Midbrain (tissue), 1 donor: ENCODE measurements at regions not wholly inside any gene's neighbourhood (a gene's known extent, or its start where the extent isn't known, plus 50 kb on each side); places are given as distances from the start of the nearest gene placed in this dataset.
"Not testable (repeated sequence)": the region's sequence is repeated elsewhere in the genome, so short reads cannot be mapped to it uniquely, and the experiment has no call there.

Experiments
- DNase-seq: peaks from one replicate; lab custom pipeline; 2025; lab: John Stamatoyannopoulos, UW

DNA sequence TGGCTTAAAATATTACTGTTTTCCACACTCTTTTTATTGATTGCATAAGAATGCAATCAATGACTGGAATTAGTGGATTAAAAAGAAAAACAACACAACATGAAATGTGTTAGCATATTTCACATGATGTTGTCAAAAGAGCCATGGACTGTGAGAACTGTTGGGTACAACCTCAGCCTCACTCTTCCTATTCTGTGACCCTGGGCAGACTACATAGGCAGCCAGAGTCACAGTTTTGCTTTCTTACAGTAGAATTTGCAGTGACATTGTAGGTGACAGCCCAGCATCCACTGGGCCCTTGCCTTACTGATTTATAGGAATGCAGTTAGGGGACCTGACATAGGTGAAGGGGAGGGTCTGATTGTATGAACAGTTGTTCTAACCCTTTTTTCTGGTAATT lies 471.4 kb upstream of the SLC35B3 start:
- DNase-seq: no peak

GRCh38 chr6:8905757-8906156 lies 470.4 kb upstream of the SLC35B3 start:
- DNase-seq: no peak

DNA sequence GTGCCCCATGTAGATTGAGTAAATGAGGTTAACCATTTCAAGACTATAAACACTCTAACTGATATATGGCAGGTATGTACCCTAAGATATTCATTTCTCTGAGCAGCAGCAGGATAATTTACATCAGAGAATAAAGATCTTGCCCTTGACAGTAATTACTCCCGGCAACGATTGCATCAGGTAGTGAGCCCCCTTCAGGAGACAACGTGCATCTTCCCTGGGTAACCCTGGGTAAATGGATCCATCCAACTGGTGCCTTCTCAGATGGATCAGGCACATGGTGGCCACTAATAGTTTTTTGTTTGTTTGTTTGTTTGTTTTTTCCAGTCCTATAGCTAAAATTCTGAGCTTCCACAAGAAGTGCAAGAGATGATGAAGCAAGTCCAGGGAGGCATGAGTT lies 469.4 kb upstream of the SLC35B3 start:
- DNase-seq: no peak

- no peak for DNase-seq
These were observed 464.7 kb upstream of the SLC35B3 start for GRCh38 chr6:8900056-8900455.

DNA sequence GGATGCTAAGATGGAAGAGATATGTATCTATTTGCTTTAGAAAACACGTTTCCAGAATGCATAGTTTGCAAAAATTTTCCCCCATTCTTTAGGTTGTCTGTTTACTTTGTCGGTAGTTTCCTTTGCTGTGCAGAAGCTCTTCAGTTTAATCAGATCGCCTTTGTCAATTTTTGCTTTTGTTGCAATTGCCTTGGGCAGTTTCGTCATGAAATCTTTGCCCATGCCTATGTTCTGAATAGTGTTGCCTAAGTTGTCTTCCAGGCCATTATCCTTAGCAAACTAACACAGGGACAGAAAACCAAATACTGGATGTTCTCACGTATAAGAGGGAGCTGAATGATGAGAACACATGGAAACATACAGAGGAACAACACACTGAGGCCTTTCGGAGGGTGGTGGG lies 454.2 kb upstream of the SLC35B3 start:
- DNase-seq: no peak

DNA sequence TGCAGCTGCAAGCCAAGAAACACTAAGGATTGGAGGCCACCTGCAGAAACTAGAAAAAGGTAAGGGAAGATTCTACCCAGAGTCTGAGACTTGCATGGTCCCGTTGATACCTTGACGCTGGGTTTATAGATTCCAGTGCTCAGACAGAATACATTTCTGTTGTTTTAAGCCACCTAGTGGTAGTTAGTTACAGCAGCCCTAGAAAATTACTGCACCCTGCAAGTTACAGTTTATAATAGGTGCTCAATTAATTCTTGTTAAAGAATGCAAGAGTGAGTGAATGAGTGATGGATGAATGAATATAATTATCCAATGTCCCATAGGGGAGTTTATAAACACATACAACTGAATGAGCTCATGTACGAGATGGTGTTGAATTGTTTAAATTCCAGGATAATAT lies 453.1 kb upstream of the SLC35B3 start:
- no peak for DNase-seq

GRCh38 chr6:8881663-8882062 lies 446.3 kb upstream of the SLC35B3 start:
- no peak for DNase-seq

DNA sequence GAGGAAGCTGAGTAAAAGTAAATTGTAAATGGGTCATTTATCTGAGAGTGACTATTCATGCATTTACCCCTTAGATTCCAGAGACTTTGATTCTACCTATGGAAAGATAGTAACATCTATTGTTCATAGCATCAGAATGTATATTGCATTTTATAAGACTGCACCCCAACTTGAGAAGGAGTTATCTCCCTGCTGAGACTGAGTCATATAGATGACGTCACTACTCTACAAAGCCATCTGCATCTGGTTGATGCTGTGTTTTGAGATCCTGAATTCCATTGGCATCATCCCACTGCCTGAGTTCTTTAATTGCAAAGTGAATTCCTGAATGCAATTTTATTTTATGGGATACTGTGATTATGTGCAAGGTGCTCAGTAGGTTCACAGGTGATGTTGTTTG lies 444.0 kb upstream of the SLC35B3 start:
- no peak for DNase-seq

- no peak for DNase-seq
These were observed 440.6 kb upstream of the SLC35B3 start for GRCh38 chr6:8875986-8876385.

DNA sequence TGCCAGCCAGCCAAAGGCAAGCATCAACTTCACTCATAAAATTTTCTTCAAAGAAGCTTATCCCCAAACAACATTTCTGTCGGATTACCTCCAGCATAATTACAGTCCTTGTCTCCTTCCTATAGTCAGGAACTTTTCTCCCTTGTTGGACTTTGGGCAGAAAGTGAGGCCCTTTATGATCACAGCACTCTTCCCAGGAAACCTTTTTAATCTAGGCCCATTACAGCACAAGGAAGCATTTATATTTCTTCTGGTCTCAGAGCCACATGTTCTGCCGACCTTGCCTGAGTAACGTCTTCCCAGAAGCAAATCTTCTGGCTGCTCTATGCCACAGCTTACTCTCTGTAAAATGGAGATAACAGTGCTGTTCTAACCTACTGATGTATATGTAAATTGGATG lies 437.2 kb upstream of the SLC35B3 start:
- DNase-seq: no peak

DNA sequence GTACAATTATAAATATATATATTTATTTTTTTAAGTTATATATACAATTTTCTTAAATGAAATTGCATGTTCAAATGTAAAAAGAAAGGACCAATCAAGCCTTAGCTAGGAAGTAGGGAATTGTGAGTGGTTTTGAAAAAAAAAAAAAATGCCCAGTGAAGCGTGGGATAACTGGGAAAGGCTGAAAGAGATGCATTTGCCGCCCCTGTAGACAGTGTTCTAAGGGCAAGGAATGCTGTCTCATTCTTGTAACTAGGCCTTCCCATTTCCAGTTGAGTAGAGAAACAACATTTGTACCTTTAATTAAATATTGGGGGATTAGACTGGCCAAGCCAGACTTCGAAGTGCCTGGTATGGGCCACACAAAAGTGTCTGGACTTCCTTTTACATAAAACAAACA lies 430.1 kb upstream of the SLC35B3 start:
- DNase-seq: no peak

- DNase-seq: no peak
These were observed 425.3 kb upstream of the SLC35B3 start for GRCh38 chr6:8860671-8861070.

DNA sequence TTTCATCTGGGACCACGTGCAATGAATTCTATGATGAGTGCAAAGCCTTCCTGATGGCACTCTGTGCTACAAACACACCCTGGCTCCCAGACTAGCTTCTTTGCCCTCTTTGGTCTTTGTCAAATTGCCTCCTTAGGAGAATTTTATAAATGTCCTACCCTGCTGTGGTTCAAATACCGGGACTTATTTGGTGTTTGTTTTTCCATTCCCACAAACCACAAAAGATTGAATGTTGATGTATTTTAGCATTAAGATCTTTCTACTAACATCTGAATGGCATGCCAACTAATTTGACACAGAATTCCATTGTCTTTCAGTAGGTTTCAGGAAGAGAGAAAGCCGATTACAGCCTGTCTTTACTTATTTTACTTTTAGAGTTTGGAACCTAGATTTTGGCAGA lies 424.2 kb upstream of the SLC35B3 start:
- no peak for DNase-seq

- DNase-seq: no peak
These were observed 423.5 kb upstream of the SLC35B3 start for GRCh38 chr6:8858854-8859331.

GRCh38 chr6:8857160-8857559 lies 421.8 kb upstream of the SLC35B3 start:
- no peak for DNase-seq

DNA sequence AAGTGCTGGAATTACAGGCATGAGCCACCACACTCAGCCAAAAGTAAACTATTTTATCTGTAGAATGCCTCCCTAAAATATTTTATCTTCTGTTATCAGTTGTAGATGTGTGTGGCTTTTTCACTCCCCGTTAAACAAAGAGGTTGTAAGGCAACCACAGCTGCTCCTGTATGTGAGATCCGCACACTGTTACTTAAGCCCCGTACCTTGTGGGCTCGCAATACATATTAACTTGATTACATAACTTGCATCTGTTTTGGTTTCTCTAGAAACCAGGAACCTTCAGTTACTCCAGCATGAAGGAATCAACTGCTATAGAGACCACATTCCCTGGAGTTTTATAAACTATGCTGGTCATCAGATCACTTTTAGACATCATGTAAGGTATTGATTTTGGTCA lies 420.1 kb upstream of the SLC35B3 start:
- DNase-seq: no peak

- DNase-seq: no peak
These were observed 417.0 kb upstream of the SLC35B3 start for GRCh38 chr6:8852332-8852731.

GRCh38 chr6:8846680-8847079 lies 411.3 kb upstream of the SLC35B3 start:
- DNase-seq: not testable (repeated sequence)

GRCh38 chr6:8845690-8846089 lies 410.3 kb upstream of the SLC35B3 start:
- no peak for DNase-seq

DNA sequence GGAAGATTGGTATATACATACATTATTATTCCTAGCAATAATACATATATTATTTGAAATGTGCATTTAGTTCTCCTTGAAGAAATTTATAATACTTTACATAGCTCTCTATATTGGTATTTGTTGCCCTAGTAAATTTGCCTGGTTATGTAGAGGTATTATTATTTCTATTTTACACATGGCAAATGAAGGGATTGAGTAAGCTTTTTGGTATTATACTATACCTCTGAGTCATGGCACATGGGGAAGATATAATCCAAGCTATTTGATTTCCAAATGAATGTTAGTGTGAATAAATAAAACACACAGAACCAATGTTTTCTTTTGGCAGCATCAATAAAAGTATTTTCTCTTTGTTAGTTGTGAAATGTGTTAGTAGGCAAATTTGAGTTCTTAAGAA lies 409.6 kb upstream of the SLC35B3 start:
- no peak for DNase-seq

DNA sequence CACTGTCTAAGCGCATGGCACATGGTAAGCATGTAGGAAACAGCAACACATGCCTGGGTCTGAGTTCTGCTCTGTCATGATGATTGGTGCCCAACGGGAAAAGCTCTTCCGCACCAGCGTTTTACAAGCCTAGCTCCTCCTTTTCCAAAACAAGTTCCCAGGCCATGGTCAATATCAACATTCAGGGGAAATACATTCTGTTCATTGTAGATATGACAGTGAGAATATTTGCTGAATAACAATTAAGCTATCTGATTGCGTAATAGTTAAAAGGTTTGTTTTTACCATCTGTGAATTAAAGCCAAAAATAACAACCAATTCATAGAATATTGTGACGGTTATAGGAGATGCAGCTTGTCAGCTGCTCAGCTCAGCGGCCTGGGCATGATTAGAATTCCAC lies 404.3 kb upstream of the SLC35B3 start:
- DNase-seq: no peak

- DNase-seq: no peak
These were observed 402.0 kb upstream of the SLC35B3 start for GRCh38 chr6:8837343-8837742.

DNA sequence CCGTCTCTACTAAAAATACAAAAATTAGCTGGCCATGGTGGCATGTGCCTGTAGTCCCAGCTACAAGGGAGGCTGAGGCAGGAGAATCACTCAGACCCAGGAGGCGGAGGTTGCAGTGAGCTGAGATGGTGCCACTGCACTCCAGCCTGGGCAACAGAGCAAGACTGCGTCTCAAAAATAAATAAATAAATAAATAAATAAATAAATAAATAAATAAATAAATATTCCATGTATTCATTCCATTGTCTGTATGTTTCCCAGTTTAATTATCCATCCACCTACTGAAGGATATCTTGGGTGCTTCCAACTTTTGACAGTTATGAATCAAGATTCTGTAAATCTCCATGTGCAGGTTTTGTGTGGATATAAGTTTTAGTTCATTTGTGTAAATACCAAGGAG lies 397.4 kb upstream of the SLC35B3 start:
- DNase-seq: not testable (repeated sequence)

DNA sequence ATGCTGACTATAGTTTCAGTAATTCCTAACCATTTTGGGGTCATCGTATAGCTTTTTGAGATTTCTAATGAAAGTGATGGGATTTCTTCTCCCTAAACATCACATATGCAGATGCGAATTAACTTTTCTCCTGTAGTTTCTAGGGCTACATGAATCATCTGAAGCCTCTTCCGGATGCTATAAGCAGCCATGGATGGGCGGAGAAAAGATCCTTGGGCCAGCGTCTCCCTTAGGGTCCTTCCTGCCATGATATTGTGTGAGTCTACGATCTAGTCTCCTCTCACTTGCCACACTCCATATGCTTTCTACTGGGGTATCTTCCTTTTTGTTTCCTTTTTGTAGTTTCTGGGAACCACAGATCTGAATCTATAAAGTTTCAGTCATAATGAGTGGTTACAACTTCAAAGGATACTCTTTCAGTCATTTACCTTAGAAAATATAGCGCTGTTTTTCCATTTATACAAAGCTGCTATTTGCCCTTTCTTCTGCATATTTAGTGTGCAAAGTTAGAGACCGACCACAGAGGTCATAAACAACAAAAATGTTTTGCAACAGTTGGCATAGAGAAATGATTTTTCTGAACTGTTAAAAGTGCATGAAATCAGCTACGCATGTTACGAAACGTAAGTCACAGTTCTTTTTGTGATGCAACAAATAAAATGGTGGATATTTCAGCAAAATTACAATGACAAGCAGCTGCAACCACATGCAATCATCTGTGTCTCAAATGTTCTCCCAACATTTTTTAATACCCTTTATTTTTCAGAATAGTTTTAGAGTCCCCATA lies 396.2 kb upstream of the SLC35B3 start:
- DNase-seq: no peak
